Mesothelial cell of epicardium (in vitro differentiated cells): ENCODE measurements at regions not wholly inside any gene's neighbourhood (a gene's known extent, or its start where the extent isn't known, plus 50 kb on each side); places are given as distances from the start of the nearest gene placed in this dataset.
"Not testable (repeated sequence)": the region's sequence is repeated elsewhere in the genome, so short reads cannot be mapped to it uniquely, and the experiment has no call there.

Experiments used
- DNase-seq, 2 experiments: peaks; one replicate each; pipeline ENCODE4 v3.0.0; 2021; ENCODE audit warnings: low spot score in 2 of 2; ENCODE audit not compliant: unreplicated experiment in 2 of 2
- H3K27ac Mint-ChIP-seq: 2 replicates; pipeline ENCODE4 v1.8.0; 2021; ENCODE audit warnings: mixed read lengths
- H3K27me3 Mint-ChIP-seq: 2 replicates; pipeline ENCODE4 v1.8.0; 2021; ENCODE audit warnings: low read depth, mixed read lengths
- H3K36me3 Mint-ChIP-seq: 2 replicates; pipeline ENCODE4 v1.8.0; 2021; ENCODE audit warnings: mixed read lengths
- H3K4me1 Mint-ChIP-seq: 2 replicates; pipeline ENCODE4 v1.8.0; 2021; ENCODE audit warnings: mixed read lengths
- H3K4me3 Mint-ChIP-seq: 2 replicates; pipeline ENCODE4 v1.8.0; 2021; ENCODE audit warnings: mild to moderate bottlenecking, moderate library complexity, mixed read lengths
- H3K9me3 Mint-ChIP-seq: 2 replicates; pipeline ENCODE4 v1.8.0; 2021; ENCODE audit warnings: mixed read lengths
- CTCF ChIP-seq: fragments of 200-600 bp; sonication (generic); IDR thresholded peaks from one replicate; pipeline ENCODE4 v1.5.0; 2021; ENCODE audit warnings: antibody characterized with exemption; ENCODE audit not compliant: unreplicated experiment

GRCh38 chr3:130569461-130570365 is 52.7 kb downstream of the COL6A6 start:
- no peak for TF ChIP-seq CTCF
- Mint-ChIP-seq H3K4me3 (no peak overlapping the region), H3K9me3 (no peaks in the 10 kb centered on the region), H3K27me3 (no peaks in the 10 kb centered on the region), H3K36me3 (no peaks in the 10 kb centered on the region), H3K4me1 (peaks cover 13% of the 10 kb centered on the region), H3K27ac (no peak overlapping the region)
- no peak for DNase-seq

- peaks cover 34% of the 10 kb centered on the region for H3K4me1 Mint-ChIP-seq
- no peaks in the 10 kb centered on the region for H3K36me3 Mint-ChIP-seq
- DNase-seq: no peak
- H3K27ac Mint-ChIP-seq: no peak overlapping the region
- no peaks in the 10 kb centered on the region for H3K27me3 Mint-ChIP-seq
- H3K4me3 Mint-ChIP-seq: no peak overlapping the region
- no peak for TF ChIP-seq CTCF
- H3K9me3 Mint-ChIP-seq: no peaks in the 10 kb centered on the region
These were observed 55.8 kb downstream of the COL6A6 start for GRCh38 chr3:130572769-130573168.

- H3K4me1 Mint-ChIP-seq: peaks cover 36% of the 10 kb centered on the region
- no peaks in the 10 kb centered on the region for H3K27me3 Mint-ChIP-seq
- DNase-seq: no peak
- H3K36me3 Mint-ChIP-seq: no peaks in the 10 kb centered on the region
- H3K9me3 Mint-ChIP-seq: no peaks in the 10 kb centered on the region
- no peak for TF ChIP-seq CTCF
- H3K4me3 Mint-ChIP-seq: no peak overlapping the region
- peak overlapping the region; percentile 93 for H3K27ac Mint-ChIP-seq
These were observed 59.6 kb downstream of the COL6A6 start for GRCh38 chr3:130576375-130577266.

- no peak for DNase-seq
- Mint-ChIP-seq H3K36me3 (peaks cover 2% of the 10 kb centered on the region), H3K4me1 (peaks cover 5% of the 10 kb centered on the region), H3K4me3 (no peak overlapping the region), H3K27ac (no peak overlapping the region), H3K27me3 (peaks cover 3% of the 10 kb centered on the region), H3K9me3 (no peaks in the 10 kb centered on the region)
- no peak for TF ChIP-seq CTCF
These were observed 65.6 kb downstream of the COL6A6 start for GRCh38 chr3:130582457-130583153.

GRCh38 chr3:130594749-130595148 is 77.8 kb downstream of the COL6A6 start:
- not testable (repeated sequence) for H3K27ac Mint-ChIP-seq, H3K36me3 Mint-ChIP-seq, H3K9me3 Mint-ChIP-seq, H3K4me3 Mint-ChIP-seq, DNase-seq, H3K27me3 Mint-ChIP-seq, H3K4me1 Mint-ChIP-seq
